Stimulated activated CD4-positive, alpha-beta T cell treated with anti-CD3 and anti-CD28 coated beads, Interleukin-4, amount 100 ng/mL, for 1 hour (primary cell): ENCODE measurements at regions not wholly inside any gene's neighbourhood (a gene's known extent, or its start where the extent isn't known, plus 50 kb on each side); places are given as distances from the start of the nearest gene placed in this dataset.

Experiments used
- DNase-seq: peaks from one replicate; pipeline ENCODE4 v3.0.0-alpha.2; 2020

GRCh38 chr10:130898381-130898780 is 413.1 kb downstream of the TCERG1L start:
- no peak for DNase-seq

- no peak for DNase-seq
These were observed 411.7 kb downstream of the TCERG1L start for GRCh38 chr10:130899856-130900255.

- DNase-seq: no peak
These were observed 410.9 kb downstream of the TCERG1L start for GRCh38 chr10:130900441-130901160.

GRCh38 chr10:130901311-130902165 is 410.0 kb downstream of the TCERG1L start:
- no peak for DNase-seq

- no peak for DNase-seq
These were observed 409.1 kb downstream of the TCERG1L start for GRCh38 chr10:130902471-130902870.

GRCh38 chr10:130902929-130903328 is 408.6 kb downstream of the TCERG1L start:
- DNase-seq: no peak

GRCh38 chr10:130904676-130905075 is 406.8 kb downstream of the TCERG1L start:
- DNase-seq: no peak

GRCh38 chr10:130905386-130905785 is 406.1 kb downstream of the TCERG1L start:
- no peak for DNase-seq

GRCh38 chr10:130905921-130906320 is 405.6 kb downstream of the TCERG1L start:
- DNase-seq: no peak

GRCh38 chr10:130910848-130911247 is 400.7 kb downstream of the TCERG1L start:
- no peak for DNase-seq

- DNase-seq: no peak
These were observed 397.7 kb downstream of the TCERG1L start for GRCh38 chr10:130913844-130914243.

GRCh38 chr10:130914367-130914766 is 397.2 kb downstream of the TCERG1L start:
- DNase-seq: no peak

- DNase-seq: no peak
These were observed 396.5 kb downstream of the TCERG1L start for GRCh38 chr10:130915065-130915464.

GRCh38 chr10:130921461-130921860 is 390.1 kb downstream of the TCERG1L start:
- DNase-seq: no peak

GRCh38 chr10:130921911-130922440 is 389.5 kb downstream of the TCERG1L start:
- DNase-seq: no peak

- no peak for DNase-seq
These were observed 387.9 kb downstream of the TCERG1L start for GRCh38 chr10:130923596-130923995.

- DNase-seq: no peak
These were observed 387.2 kb downstream of the TCERG1L start for GRCh38 chr10:130924138-130924819.

- DNase-seq: no peak
These were observed 385.1 kb downstream of the TCERG1L start for GRCh38 chr10:130926442-130926841.

- DNase-seq: no peak
These were observed 384.4 kb downstream of the TCERG1L start for GRCh38 chr10:130927157-130927556.

GRCh38 chr10:130928306-130928705 is 383.2 kb downstream of the TCERG1L start:
- DNase-seq: no peak

- no peak for DNase-seq
These were observed 381.8 kb downstream of the TCERG1L start for GRCh38 chr10:130929422-130930325.

GRCh38 chr10:130930821-130931220 is 380.7 kb downstream of the TCERG1L start:
- no peak for DNase-seq
